Esophagus (tissue), 2 donors: ENCODE measurements at regions not wholly inside any gene's neighbourhood (a gene's known extent, or its start where the extent isn't known, plus 50 kb on each side); places are given as distances from the start of the nearest gene placed in this dataset.

Experiments
- H3K27ac ChIP-seq, 2 donors: one replicate each; pipeline ENCODE4 v1.5.1; 2013; ENCODE audit warnings: low read depth in 2 of 2, mild to moderate bottlenecking in 2 of 2, inconsistent platforms in 1 of 2, low read length in 1 of 2, moderate library complexity in 1 of 2
- H3K27me3 ChIP-seq, 2 donors: one replicate each; pipeline ENCODE4 v1.6.1; 2013; ENCODE audit warnings: low read length in 2 of 2, control low read depth in 1 of 2, mild to moderate bottlenecking in 1 of 2; ENCODE audit not compliant: insufficient read depth in 2 of 2, control insufficient read depth in 1 of 2
- H3K36me3 ChIP-seq, 2 donors: one replicate each; pipeline ENCODE4 v1.6.1; 2013; ENCODE audit warnings: low read length in 1 of 2; ENCODE audit not compliant: control insufficient read depth in 2 of 2, insufficient read depth in 2 of 2
- H3K4me1 ChIP-seq, 2 donors: one replicate each; pipeline ENCODE4 v1.6.1; 2013; ENCODE audit warnings: low read length in 1 of 2; ENCODE audit not compliant: control insufficient read depth in 2 of 2, insufficient read depth in 2 of 2
- H3K4me3 ChIP-seq, 2 donors: one replicate each; pipeline ENCODE4 v1.5.1; 2013; ENCODE audit warnings: low read length in 2 of 2, mild to moderate bottlenecking in 2 of 2, low read depth in 1 of 2, moderate library complexity in 1 of 2
- H3K9me3 ChIP-seq, 2 donors: one replicate each; pipeline ENCODE4 v1.6.1; 2013; ENCODE audit warnings: mild to moderate bottlenecking in 2 of 2, low read depth in 1 of 2, low read length in 1 of 2, moderate library complexity in 1 of 2; ENCODE audit not compliant: control insufficient read depth in 2 of 2, insufficient read depth in 1 of 2
- WGBS, 2 donors: extraction: QIAGEN DNeasy Blood & Tissue Kit; methylation state at CpG; one replicate each; pipeline ENCODE4 v1.1.7; 2013; 5-methylcytosine and 5-hydroxymethylcytosine counted together
- donor health status: healthy with polysubstance abuse.
- donor health status: Bipolar disorder and iron deficiency.

GRCh38 chr4:157992038-157992705 lies 180.7 kb downstream of the GASK1B start:
- WGBS, 2 donors = 13 to 15% methylated on average over 6 of the region's 6 CpGs
- H3K4me3 ChIP-seq = peak overlapping the region in 1 of 2 donors; percentile 19

GRCh38 chr4:157988641-157989040 lies 184.2 kb downstream of the GASK1B start:
- H3K36me3 ChIP-seq = no peaks in the 10 kb centered on the region
- H3K27me3 ChIP-seq = no peaks in the 10 kb centered on the region
- no peak overlapping the region for H3K4me3 ChIP-seq
- WGBS, 2 donors = 79 to 84% methylated on average over 2 of the region's 2 CpGs
- no peak overlapping the region for H3K27ac ChIP-seq
- no peaks in the 10 kb centered on the region for H3K4me1 ChIP-seq
- no peaks in the 10 kb centered on the region for H3K9me3 ChIP-seq

More at GRCh38 chr4:157992038-157992705, 180.7 kb downstream of the GASK1B start:
- H3K27me3 ChIP-seq = no peaks in the 10 kb centered on the region
- no peaks in the 10 kb centered on the region for H3K36me3 ChIP-seq
- no peaks in the 10 kb centered on the region for H3K4me1 ChIP-seq
- no peak overlapping the region for H3K27ac ChIP-seq
- no peaks in the 10 kb centered on the region for H3K9me3 ChIP-seq

GRCh38 chr4:157984285-157984911 lies 188.4 kb downstream of the GASK1B start:
- Histone ChIP-seq H3K36me3 (no peaks in the 10 kb centered on the region), H3K27me3 (no peaks in the 10 kb centered on the region), H3K4me3 (no peak overlapping the region), H3K4me1 (no peaks in the 10 kb centered on the region), H3K27ac (no peak overlapping the region), H3K9me3 (no peaks in the 10 kb centered on the region)
- WGBS, 2 donors = 50 to 70% methylated on average over 4 of the region's 4 CpGs

- 83 to 86% methylated on average over 6 of the region's 6 CpGs for WGBS, 2 donors
- H3K9me3 ChIP-seq = no peaks in the 10 kb centered on the region
- H3K4me1 ChIP-seq = no peaks in the 10 kb centered on the region
- H3K27ac ChIP-seq = no peak overlapping the region
- H3K36me3 ChIP-seq = no peaks in the 10 kb centered on the region
- H3K27me3 ChIP-seq = no peaks in the 10 kb centered on the region
- no peak overlapping the region for H3K4me3 ChIP-seq
These were observed 189.5 kb downstream of the GASK1B start for GRCh38 chr4:157983300-157983699.

GRCh38 chr4:157980158-157980557 lies 192.7 kb downstream of the GASK1B start:
- H3K4me1 ChIP-seq = no peaks in the 10 kb centered on the region
- no peaks in the 10 kb centered on the region for H3K36me3 ChIP-seq
- H3K9me3 ChIP-seq = no peaks in the 10 kb centered on the region
- no peak overlapping the region for H3K4me3 ChIP-seq
- no peak overlapping the region for H3K27ac ChIP-seq
- H3K27me3 ChIP-seq = no peaks in the 10 kb centered on the region

GRCh38 chr4:157978680-157979361 lies 194.0 kb downstream of the GASK1B start:
- H3K27ac ChIP-seq = no peak overlapping the region
- no peaks in the 10 kb centered on the region for H3K36me3 ChIP-seq
- H3K9me3 ChIP-seq = no peaks in the 10 kb centered on the region
- WGBS, 2 donors = 5 to 7% methylated on average over 7 of the region's 7 CpGs
- H3K4me3 ChIP-seq = no peak overlapping the region
- H3K27me3 ChIP-seq = no peaks in the 10 kb centered on the region
- H3K4me1 ChIP-seq = no peaks in the 10 kb centered on the region

- H3K27ac ChIP-seq = no peak overlapping the region
- H3K27me3 ChIP-seq = no peaks in the 10 kb centered on the region
- no peak overlapping the region for H3K4me3 ChIP-seq
- no peaks in the 10 kb centered on the region for H3K9me3 ChIP-seq
- H3K36me3 ChIP-seq = no peaks in the 10 kb centered on the region
- no peaks in the 10 kb centered on the region for H3K4me1 ChIP-seq
- WGBS, 2 donors = 82 to 84% methylated on average over 4 of the region's 4 CpGs
These were observed 195.7 kb downstream of the GASK1B start for GRCh38 chr4:157977086-157977485.

- Histone ChIP-seq H3K27me3 (no peaks in the 10 kb centered on the region), H3K27ac (no peak overlapping the region), H3K4me1 (no peaks in the 10 kb centered on the region), H3K36me3 (no peaks in the 10 kb centered on the region), H3K4me3 (no peak overlapping the region), H3K9me3 (no peaks in the 10 kb centered on the region)
- WGBS, 2 donors = 82 to 90% methylated on average over 5 of the region's 5 CpGs
These were observed 199.5 kb downstream of the GASK1B start for GRCh38 chr4:157973297-157973696.

GRCh38 chr4:157964463-157964862 lies 208.4 kb downstream of the GASK1B start:
- H3K4me1 ChIP-seq = no peaks in the 10 kb centered on the region
- no peak overlapping the region for H3K27ac ChIP-seq
- H3K27me3 ChIP-seq = no peaks in the 10 kb centered on the region
- no peaks in the 10 kb centered on the region for H3K9me3 ChIP-seq
- H3K36me3 ChIP-seq = no peaks in the 10 kb centered on the region
- H3K4me3 ChIP-seq = no peak overlapping the region
- 51 to 57% methylated on average over 2 of the region's 2 CpGs for WGBS, 2 donors
